ENCODE measurements at regions not wholly inside any gene's neighbourhood (a gene's known extent, or its start where the extent isn't known, plus 50 kb on each side); places are given as distances from the start of the nearest gene placed in this dataset.
A peak's percentile ranks its signal among the peaks of the same experiment; 100 is the strongest.

GRCh38 chr4:103451341-103451740 is 253.2 kb upstream of the CENPE start:
- H3K4me3 ChIP-seq (ENCODE audit: low read depth, low read length) = no peak overlapping the region
- TF ChIP-seq MYC (IDR thresholded peaks at IDR 0.05; ENCODE audit: low read depth, low read length) (no peak), MAX (IDR thresholded peaks at IDR 0.05; ENCODE audit: low read depth, low read length) (no peak), POLR2A (IDR thresholded peaks at IDR 0.05; ENCODE audit: extremely low read depth, insufficient read length) (no peak)
- TF ChIP-seq, protein P1, sequence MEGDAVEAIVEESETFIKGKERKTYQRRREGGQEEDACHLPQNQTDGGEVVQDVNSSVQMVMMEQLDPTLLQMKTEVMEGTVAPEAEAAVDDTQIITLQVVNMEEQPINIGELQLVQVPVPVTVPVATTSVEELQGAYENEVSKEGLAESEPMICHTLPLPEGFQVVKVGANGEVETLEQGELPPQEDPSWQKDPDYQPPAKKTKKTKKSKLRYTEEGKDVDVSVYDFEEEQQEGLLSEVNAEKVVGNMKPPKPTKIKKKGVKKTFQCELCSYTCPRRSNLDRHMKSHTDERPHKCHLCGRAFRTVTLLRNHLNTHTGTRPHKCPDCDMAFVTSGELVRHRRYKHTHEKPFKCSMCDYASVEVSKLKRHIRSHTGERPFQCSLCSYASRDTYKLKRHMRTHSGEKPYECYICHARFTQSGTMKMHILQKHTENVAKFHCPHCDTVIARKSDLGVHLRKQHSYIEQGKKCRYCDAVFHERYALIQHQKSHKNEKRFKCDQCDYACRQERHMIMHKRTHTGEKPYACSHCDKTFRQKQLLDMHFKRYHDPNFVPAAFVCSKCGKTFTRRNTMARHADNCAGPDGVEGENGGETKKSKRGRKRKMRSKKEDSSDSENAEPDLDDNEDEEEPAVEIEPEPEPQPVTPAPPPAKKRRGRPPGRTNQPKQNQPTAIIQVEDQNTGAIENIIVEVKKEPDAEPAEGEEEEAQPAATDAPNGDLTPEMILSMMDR (IDR thresholded peaks at IDR 0.05; ENCODE audit: low read depth, low read length) = no peak
- DNase-seq (ENCODE audit: low read depth) = no peak

GRCh38 chr4:103450693-103451092 is 252.6 kb upstream of the CENPE start:
- DNase-seq (ENCODE audit: low read depth) = no peak
- no peak for TF ChIP-seq MYC (IDR thresholded peaks at IDR 0.05; ENCODE audit: low read depth, low read length)
- TF ChIP-seq MAX (IDR thresholded peaks at IDR 0.05; ENCODE audit: low read depth, low read length) = no peak
- TF ChIP-seq, protein P1 (IDR thresholded peaks at IDR 0.05; ENCODE audit: low read depth, low read length) = no peak
- TF ChIP-seq POLR2A (IDR thresholded peaks at IDR 0.05; ENCODE audit: extremely low read depth, insufficient read length) = no peak
- no peak overlapping the region for H3K4me3 ChIP-seq (ENCODE audit: low read depth, low read length)

- peak; percentile 11 for DNase-seq (ENCODE audit: low read depth)
- TF ChIP-seq POLR2A (IDR thresholded peaks at IDR 0.05; ENCODE audit: extremely low read depth, insufficient read length) = no peak
- no peak for TF ChIP-seq MYC (IDR thresholded peaks at IDR 0.05; ENCODE audit: low read depth, low read length)
- TF ChIP-seq MAX (IDR thresholded peaks at IDR 0.05; ENCODE audit: low read depth, low read length) = no peak
- TF ChIP-seq, protein P1 (IDR thresholded peaks at IDR 0.05; ENCODE audit: low read depth, low read length) = no peak
These were observed 251.3 kb upstream of the CENPE start for GRCh38 chr4:103449296-103450023.

DNA sequence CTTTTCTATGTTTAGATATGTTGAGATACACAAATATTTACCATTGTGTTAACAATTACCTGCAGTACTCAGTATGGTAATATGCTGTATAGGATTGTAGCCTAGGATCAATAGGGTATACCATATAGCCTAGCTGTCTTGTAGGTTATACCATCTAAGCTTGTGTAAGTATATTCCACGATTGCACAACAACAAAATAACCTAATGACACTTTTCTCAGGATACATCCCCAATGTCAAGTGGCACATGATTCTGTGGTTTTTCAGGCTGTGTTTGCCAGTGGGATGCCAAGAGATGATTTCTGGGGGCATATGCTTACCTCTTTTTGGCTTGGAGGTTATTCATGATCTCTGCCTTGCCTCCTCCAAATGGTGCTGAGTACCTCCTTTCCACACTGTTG is 247.2 kb upstream of the CENPE start:
- no peak overlapping the region for H3K4me3 ChIP-seq (ENCODE audit: low read depth, low read length)
- no peak for DNase-seq (ENCODE audit: low read depth)
- TF ChIP-seq MAX (IDR thresholded peaks at IDR 0.05; ENCODE audit: low read depth, low read length) (no peak), POLR2A (IDR thresholded peaks at IDR 0.05; ENCODE audit: extremely low read depth, insufficient read length) (no peak), MYC (IDR thresholded peaks at IDR 0.05; ENCODE audit: low read depth, low read length) (no peak)
- TF ChIP-seq, protein P1 (IDR thresholded peaks at IDR 0.05; ENCODE audit: low read depth, low read length) = no peak

More at GRCh38 chr4:103449296-103450023, 251.3 kb upstream of the CENPE start:
- no peak overlapping the region for H3K4me3 ChIP-seq (ENCODE audit: low read depth, low read length)

GRCh38 chr4:103443324-103443723 is 245.2 kb upstream of the CENPE start:
- no peak for DNase-seq (ENCODE audit: low read depth)
- H3K4me3 ChIP-seq (ENCODE audit: low read depth, low read length) = no peak overlapping the region
- no peak for TF ChIP-seq POLR2A (IDR thresholded peaks at IDR 0.05; ENCODE audit: extremely low read depth, insufficient read length)
- no peak for TF ChIP-seq MAX (IDR thresholded peaks at IDR 0.05; ENCODE audit: low read depth, low read length)
- TF ChIP-seq MYC (IDR thresholded peaks at IDR 0.05; ENCODE audit: low read depth, low read length) = no peak
- TF ChIP-seq, protein P1 (IDR thresholded peaks at IDR 0.05; ENCODE audit: low read depth, low read length) = no peak

Measured in NB4 (cell line).